ENCODE measurements at regions not wholly inside any gene's neighbourhood (a gene's known extent, or its start where the extent isn't known, plus 50 kb on each side); places are given as distances from the start of the nearest gene placed in this dataset.

DNA sequence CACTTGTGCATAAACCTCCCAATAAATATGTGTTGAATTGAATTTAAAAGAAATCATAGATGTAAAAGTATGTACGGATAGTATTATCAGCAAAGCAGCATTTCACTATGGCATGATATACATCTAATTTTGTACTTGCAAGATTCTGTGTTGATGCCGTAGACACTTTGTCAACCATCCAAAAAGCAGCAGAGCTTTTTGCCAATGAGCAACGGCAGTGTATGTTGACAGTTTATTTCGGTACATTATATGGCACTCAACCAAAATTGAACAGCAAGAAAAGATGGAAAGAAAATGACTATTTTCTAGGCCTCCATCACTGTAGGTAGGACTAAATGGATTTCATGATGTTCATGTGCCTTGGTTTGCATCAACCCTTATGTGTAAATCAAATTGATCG lies 543.7 kb downstream of the DACH1 start:
- TF ChIP-seq, protein P1, sequence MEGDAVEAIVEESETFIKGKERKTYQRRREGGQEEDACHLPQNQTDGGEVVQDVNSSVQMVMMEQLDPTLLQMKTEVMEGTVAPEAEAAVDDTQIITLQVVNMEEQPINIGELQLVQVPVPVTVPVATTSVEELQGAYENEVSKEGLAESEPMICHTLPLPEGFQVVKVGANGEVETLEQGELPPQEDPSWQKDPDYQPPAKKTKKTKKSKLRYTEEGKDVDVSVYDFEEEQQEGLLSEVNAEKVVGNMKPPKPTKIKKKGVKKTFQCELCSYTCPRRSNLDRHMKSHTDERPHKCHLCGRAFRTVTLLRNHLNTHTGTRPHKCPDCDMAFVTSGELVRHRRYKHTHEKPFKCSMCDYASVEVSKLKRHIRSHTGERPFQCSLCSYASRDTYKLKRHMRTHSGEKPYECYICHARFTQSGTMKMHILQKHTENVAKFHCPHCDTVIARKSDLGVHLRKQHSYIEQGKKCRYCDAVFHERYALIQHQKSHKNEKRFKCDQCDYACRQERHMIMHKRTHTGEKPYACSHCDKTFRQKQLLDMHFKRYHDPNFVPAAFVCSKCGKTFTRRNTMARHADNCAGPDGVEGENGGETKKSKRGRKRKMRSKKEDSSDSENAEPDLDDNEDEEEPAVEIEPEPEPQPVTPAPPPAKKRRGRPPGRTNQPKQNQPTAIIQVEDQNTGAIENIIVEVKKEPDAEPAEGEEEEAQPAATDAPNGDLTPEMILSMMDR (IDR thresholded peaks at IDR 0.05; ENCODE audit: poor library complexity): no peak
- no peak for TF ChIP-seq EZH2 (IDR thresholded peaks at IDR 0.05; ENCODE audit: borderline replicate concordance)
- no peak for TF ChIP-seq EZH2phosphoT487 (IDR thresholded peaks at IDR 0.05; ENCODE audit: low read depth, severe bottlenecking, unreplicated experiment)

Measured in hepatocyte (in vitro differentiated cells).